ENCODE measurements at regions not wholly inside any gene's neighbourhood (a gene's known extent, or its start where the extent isn't known, plus 50 kb on each side); places are given as distances from the start of the nearest gene placed in this dataset.
"Not testable (repeated sequence)": the region's sequence is repeated elsewhere in the genome, so short reads cannot be mapped to it uniquely, and the experiment has no call there.

DNA sequence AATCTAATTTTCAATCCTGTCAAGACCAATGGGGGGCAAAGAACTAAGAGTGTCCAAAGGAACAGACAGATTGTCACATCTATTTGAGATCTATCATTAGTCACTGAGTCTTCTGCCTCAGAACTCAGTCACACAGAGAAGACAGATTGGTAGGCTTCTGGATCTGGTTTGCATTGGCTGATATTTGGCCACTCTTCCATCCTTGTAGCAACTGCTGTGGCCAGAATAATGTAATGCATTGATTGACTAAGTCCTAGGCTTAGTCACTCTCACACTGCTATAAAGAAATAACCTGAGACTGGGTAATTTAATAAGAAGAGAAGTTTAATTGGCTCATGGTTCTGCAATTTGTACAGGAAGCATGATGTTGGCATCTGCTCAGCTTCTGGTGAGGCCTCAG, 458.5 kb downstream of the ACTL7B start:
- no peak for DNase-seq (ENCODE audit: low spot score)
- in situ Hi-C loops (cut with MboI; ENCODE audit: low sequenced_read_pairs, unreplicated experiment) = no loop called here
- TF ChIP-seq, protein P1, sequence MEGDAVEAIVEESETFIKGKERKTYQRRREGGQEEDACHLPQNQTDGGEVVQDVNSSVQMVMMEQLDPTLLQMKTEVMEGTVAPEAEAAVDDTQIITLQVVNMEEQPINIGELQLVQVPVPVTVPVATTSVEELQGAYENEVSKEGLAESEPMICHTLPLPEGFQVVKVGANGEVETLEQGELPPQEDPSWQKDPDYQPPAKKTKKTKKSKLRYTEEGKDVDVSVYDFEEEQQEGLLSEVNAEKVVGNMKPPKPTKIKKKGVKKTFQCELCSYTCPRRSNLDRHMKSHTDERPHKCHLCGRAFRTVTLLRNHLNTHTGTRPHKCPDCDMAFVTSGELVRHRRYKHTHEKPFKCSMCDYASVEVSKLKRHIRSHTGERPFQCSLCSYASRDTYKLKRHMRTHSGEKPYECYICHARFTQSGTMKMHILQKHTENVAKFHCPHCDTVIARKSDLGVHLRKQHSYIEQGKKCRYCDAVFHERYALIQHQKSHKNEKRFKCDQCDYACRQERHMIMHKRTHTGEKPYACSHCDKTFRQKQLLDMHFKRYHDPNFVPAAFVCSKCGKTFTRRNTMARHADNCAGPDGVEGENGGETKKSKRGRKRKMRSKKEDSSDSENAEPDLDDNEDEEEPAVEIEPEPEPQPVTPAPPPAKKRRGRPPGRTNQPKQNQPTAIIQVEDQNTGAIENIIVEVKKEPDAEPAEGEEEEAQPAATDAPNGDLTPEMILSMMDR (IDR thresholded peaks at IDR 0.05; ENCODE audit: borderline replicate concordance, control extremely low read depth, extremely low read depth, insufficient read depth, missing control alignments) = no peak

DNA sequence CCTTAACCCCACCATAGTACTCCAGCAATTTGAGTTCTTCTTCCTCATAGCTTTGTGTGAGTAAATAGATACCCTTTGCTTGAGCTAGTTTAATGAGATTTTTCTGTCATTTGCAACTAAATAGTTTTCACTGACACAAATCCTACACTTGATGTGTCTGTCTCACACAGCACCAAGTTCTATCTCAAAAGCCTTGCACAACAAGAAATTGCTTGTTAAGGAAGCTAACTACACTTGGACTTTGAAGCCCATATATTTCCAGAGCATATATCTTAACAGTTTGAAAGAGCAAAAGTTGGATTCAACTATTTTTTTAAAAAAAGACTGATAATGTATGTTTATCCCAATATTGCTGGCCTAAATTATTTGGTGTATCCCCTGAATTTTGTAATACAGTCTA, 459.2 kb downstream of the ACTL7B start:
- DNase-seq (ENCODE audit: low spot score) = no peak
- TF ChIP-seq, protein P1 (IDR thresholded peaks at IDR 0.05; ENCODE audit: borderline replicate concordance, control extremely low read depth, extremely low read depth, insufficient read depth, missing control alignments) = no peak
- in situ Hi-C loops (cut with MboI; ENCODE audit: low sequenced_read_pairs, unreplicated experiment) = no loop called here

DNA sequence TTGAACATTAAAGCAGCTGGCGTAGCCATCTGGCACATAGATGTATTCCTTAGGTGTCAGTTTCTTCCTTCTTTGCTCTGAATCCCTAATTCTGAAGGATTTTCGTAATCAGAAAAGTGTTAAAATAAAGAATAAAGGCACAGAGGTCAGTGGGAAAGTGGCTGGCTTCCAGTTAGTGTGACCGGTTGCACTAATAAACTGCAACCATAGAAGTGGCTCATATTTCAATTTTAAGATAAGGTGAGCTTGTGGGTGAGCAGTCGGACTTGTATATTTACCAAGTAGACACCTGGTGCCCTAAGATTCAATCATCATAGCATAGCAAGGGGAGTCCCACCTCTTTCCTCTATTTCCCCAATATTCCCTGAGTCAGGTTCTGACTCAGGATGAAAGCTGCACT, 459.6 kb downstream of the ACTL7B start:
- TF ChIP-seq, protein P1 (IDR thresholded peaks at IDR 0.05; ENCODE audit: borderline replicate concordance, control extremely low read depth, extremely low read depth, insufficient read depth, missing control alignments) = no peak
- DNase-seq (ENCODE audit: low spot score) = no peak
- in situ Hi-C loops (cut with MboI; ENCODE audit: low sequenced_read_pairs, unreplicated experiment) = no loop called here

DNA sequence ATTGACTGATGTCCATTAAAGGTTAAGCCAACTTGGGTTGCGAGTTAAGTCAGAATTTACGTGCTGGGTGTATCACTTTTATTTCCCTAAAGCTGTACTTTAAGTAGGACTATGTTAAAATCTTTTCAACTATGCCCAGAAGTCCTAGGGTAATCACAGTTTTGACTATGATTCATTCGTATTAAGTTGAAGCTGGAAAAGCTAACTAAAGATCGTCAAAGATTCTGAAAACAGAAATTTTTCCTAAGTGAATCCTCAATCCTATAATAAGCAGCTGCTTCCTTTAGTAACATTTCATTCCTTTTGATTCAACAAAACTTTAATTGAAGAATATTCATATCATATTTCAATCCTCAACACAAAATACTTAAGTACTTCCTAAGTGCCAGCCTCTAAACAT, 460.4 kb downstream of the ACTL7B start:
- TF ChIP-seq, protein P1 (IDR thresholded peaks at IDR 0.05; ENCODE audit: borderline replicate concordance, control extremely low read depth, extremely low read depth, insufficient read depth, missing control alignments) = no peak
- DNase-seq (ENCODE audit: low spot score) = no peak
- in situ Hi-C loops (cut with MboI; ENCODE audit: low sequenced_read_pairs, unreplicated experiment) = no loop called here

DNA sequence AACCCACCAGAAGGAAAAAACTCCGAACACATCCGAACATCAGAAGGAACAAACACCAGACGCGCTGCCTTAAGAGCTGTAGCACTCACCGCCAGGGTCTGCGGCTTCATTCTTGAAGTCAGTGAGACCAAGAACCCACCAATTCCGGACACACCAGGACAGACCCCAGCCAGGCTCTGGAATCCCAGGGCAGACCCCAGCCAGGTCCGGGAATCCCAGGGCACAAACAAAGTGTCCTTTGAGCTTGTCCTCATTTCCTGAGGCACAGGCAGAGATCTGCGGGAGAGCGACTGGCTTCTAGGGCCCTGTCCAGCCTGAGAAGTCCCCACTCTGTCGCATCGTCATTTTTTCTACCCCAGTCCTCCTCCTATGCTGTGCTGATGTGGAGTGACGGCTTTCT, 461.1 kb downstream of the ACTL7B start:
- TF ChIP-seq, protein P1 (IDR thresholded peaks at IDR 0.05; ENCODE audit: borderline replicate concordance, control extremely low read depth, extremely low read depth, insufficient read depth, missing control alignments) = no peak
- in situ Hi-C loops (cut with MboI; ENCODE audit: low sequenced_read_pairs, unreplicated experiment) = no loop called here
- DNase-seq (ENCODE audit: low spot score) = no peak

DNA sequence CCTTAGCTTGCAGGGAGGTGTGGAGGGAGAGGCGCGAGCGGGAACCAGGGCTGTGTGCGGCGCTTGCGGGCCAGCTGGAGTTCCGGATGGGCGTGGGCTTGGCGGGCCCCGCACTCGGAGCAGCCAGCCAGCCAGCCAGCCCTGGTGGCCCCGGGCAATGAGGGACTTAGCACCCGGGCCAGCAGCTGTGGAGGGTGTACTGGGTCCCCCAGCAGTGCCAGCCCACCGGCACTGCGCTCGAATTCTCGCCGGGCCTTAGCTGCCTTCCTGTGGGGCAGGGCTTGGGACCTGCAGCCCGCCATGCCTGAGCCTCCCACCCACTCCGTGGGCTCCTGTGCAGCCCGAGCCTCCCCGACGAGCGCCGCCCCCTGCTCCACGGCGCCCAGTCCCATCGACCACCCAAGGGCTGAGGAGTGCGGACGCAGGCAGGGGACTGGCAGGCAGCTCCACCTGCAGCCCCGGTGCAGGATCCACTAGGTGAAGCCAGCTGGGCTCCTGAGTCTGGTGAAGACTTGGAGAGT, 462.2 kb downstream of the ACTL7B start:
- in situ Hi-C loops (cut with MboI; ENCODE audit: low sequenced_read_pairs, unreplicated experiment); DNase-seq (ENCODE audit: low spot score): not testable (repeated sequence)

DNA sequence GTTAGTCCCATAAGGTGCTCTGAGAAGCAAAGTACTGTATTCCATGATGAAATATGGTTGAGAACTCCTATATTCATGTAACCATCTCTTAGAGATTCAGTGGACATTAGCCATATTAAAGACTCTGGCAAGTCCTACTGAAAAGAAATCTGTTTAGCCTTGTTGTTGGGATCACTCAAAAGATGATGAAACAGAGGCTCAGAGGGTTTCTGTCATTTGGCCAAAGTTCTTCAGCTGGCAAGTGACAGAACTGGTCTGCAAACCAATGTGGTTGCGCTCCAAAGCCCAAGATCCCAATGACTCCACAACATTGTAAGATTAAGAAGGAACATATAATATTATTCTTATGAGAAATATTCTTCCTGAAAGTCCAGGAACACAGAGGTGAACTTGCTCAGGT, 462.9 kb downstream of the ACTL7B start:
- TF ChIP-seq, protein P1 (IDR thresholded peaks at IDR 0.05; ENCODE audit: borderline replicate concordance, control extremely low read depth, extremely low read depth, insufficient read depth, missing control alignments) = no peak
- in situ Hi-C loops (cut with MboI; ENCODE audit: low sequenced_read_pairs, unreplicated experiment) = no loop called here
- no peak for DNase-seq (ENCODE audit: low spot score)
